Stimulated activated CD4-positive, alpha-beta T cell treated with anti-CD3 and anti-CD28 coated beads, Interleukin-4, amount 100 ng/mL, for 4 hours (primary cell): ENCODE measurements at regions not wholly inside any gene's neighbourhood (a gene's known extent, or its start where the extent isn't known, plus 50 kb on each side); places are given as distances from the start of the nearest gene placed in this dataset.

ENCODE experiments used
- DNase-seq, 2 experiments: peaks; one replicate each; pipeline ENCODE4 v3.0.0-alpha.2; 2020

GRCh38 chr1:22387919-22388580 is 63.6 kb upstream of the ZBTB40 start:
- DNase-seq = no peak

- DNase-seq = no peak
These were observed 62.8 kb upstream of the ZBTB40 start for GRCh38 chr1:22388671-22389450.

DNA sequence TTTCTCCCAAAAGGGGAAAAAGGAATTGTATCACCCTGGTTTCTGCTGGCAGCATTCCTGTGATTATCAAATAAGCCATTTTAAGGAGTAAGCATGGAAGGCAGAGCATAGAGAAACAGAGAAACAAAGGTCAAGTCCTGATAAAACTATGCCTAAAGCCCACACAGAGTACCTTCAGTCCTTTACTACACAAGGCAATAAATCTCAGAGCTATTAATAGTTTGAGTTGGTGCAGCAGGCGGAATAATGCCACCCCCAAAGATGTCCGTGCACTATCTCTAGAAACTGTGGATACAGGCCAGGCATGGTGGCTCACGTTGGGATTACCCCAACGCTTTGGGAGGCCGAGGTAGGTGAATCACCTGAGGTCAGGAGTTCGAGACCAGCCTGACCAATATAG is 58.1 kb upstream of the ZBTB40 start:
- no peak for DNase-seq

- DNase-seq = no peak
These were observed 52.8 kb upstream of the ZBTB40 start for GRCh38 chr1:22398656-22399420.

- no peak for DNase-seq
These were observed 52.1 kb upstream of the ZBTB40 start for GRCh38 chr1:22399421-22400091.
